ENCODE measurements at regions not wholly inside any gene's neighbourhood (a gene's known extent, or its start where the extent isn't known, plus 50 kb on each side); places are given as distances from the start of the nearest gene placed in this dataset.

DNA sequence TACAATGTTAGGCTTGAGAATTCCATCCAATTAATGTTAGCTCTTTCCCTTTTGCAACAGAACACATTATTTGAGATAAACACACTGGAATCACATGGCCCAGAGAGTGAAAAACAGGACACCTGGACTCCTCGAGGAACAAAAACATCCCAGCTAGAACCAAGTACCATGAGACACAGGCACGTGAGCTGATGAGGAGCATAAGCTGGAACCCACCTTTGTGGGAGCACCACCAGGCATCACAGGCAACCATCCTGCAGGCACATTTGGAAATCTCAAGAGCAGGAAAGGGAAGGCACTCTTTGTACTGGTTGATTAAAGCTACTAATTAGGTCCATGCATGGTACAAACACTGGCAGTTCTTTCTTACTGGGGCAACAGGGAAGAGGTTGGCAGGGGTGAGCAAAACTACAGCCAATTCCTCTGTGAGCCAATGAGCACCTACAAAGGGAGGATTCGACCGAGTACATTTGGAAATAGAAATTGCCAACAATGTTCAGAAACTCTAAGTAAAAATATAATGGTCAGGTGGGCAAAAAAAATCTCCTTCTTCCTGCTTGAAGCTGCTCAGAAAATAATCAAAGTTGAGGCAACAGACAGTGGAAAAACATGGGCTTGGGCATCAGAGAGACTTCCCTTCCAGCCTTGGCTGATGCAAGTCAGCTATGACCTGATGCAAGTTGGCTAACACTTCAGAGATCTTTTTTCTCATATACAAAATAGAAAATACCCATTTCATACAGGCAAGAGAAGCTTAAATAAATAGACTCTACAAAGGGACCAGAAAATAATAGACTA, 216.7 kb downstream of the NUAK1 start:
- Histone ChIP-seq H3K9me3 (ENCODE audit: control insufficient read depth in 2 of 2, low read length in 2 of 2) (no peaks in the 10 kb centered on the region), H3K27me3 (ENCODE audit: control insufficient read depth in 2 of 2, insufficient read depth in 2 of 2, low read length in 2 of 2) (no peaks in the 10 kb centered on the region), H3K9ac (ENCODE audit: low read depth in 1 of 2, low read length in 2 of 2) (no peak overlapping the region), H3K27ac (ENCODE audit: low read depth in 2 of 2, low read length in 2 of 2) (no peak overlapping the region), H3K4me1 (ENCODE audit: control insufficient read depth in 2 of 2, insufficient read depth in 2 of 2, low read length in 2 of 2) (no peaks in the 10 kb centered on the region), H3K36me3 (ENCODE audit: control insufficient read depth in 2 of 2, insufficient read depth in 2 of 2, low read length in 2 of 2) (no peaks in the 10 kb centered on the region), H3K4me3 (ENCODE audit: low read length in 2 of 2) (no peak overlapping the region)

DNA sequence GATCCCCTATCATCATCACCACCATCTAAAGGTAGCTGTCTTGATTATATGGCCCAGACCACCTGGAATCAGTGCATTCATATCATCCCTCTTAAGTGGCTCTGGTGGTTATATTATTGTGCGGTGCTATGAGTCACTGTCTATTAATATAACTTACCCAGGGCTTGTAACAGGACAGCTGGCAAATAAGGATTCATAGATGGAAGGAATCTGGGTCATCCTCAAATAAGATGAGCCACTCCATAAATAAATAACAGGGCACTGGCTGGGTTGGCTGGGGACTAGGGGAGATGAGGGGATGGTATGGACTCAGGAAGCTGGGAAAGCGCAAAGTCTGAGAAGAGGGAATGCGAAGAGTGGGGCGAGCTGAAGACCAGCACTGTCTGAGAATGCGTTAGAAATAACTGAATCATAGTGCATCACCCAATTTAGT, 216.1 kb downstream of the NUAK1 start:
- H3K9ac ChIP-seq (ENCODE audit: low read depth in 1 of 2, low read length in 2 of 2), result no peak overlapping the region
- no peaks in the 10 kb centered on the region for H3K4me1 ChIP-seq (ENCODE audit: control insufficient read depth in 2 of 2, insufficient read depth in 2 of 2, low read length in 2 of 2)
- no peaks in the 10 kb centered on the region for H3K36me3 ChIP-seq (ENCODE audit: control insufficient read depth in 2 of 2, insufficient read depth in 2 of 2, low read length in 2 of 2)
- H3K27ac ChIP-seq (ENCODE audit: low read depth in 2 of 2, low read length in 2 of 2), result no peak overlapping the region
- H3K9me3 ChIP-seq (ENCODE audit: control insufficient read depth in 2 of 2, low read length in 2 of 2), result no peaks in the 10 kb centered on the region
- no peak overlapping the region for H3K4me3 ChIP-seq (ENCODE audit: low read length in 2 of 2)
- H3K27me3 ChIP-seq (ENCODE audit: control insufficient read depth in 2 of 2, insufficient read depth in 2 of 2, low read length in 2 of 2), result no peaks in the 10 kb centered on the region

DNA sequence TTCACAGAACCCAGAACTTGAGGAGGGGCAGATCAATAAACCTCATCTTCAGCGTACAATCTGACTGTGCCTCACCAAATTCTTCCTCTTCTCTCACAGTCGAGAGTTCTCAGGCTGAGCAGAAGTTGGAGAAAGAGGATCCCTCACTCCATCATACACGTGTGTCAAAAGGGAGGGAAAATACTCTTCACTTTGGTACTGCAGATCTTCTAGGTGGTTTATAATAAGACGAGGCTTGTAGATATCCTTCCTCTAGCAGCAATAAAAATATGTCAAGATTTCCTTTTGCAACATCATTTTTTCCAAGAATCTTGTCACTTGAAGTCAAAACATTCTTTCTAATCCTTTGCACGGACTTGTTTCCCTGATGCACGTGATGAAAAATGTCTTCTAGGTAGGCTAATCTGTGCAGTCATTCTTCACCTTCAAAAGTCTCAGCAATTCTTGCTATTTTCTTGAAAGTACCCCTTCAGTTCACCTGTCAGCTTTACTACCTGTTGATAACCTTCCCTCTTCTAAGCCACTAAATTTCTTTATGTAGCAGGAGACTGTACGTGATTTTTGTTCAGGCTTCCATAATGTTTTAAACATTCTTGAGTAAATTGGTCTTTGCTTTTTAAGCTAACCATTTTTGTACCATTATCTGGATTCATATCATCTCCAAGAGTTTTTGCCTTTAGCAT, 214.1 kb downstream of the NUAK1 start:
- Histone ChIP-seq H3K4me1 (ENCODE audit: control insufficient read depth in 2 of 2, insufficient read depth in 2 of 2, low read length in 2 of 2) (no peaks in the 10 kb centered on the region), H3K27me3 (ENCODE audit: control insufficient read depth in 2 of 2, insufficient read depth in 2 of 2, low read length in 2 of 2) (no peaks in the 10 kb centered on the region), H3K4me3 (ENCODE audit: low read length in 2 of 2) (no peak overlapping the region), H3K27ac (ENCODE audit: low read depth in 2 of 2, low read length in 2 of 2) (no peak overlapping the region), H3K36me3 (ENCODE audit: control insufficient read depth in 2 of 2, insufficient read depth in 2 of 2, low read length in 2 of 2) (no peaks in the 10 kb centered on the region), H3K9ac (ENCODE audit: low read depth in 1 of 2, low read length in 2 of 2) (no peak overlapping the region), H3K9me3 (ENCODE audit: control insufficient read depth in 2 of 2, low read length in 2 of 2) (no peaks in the 10 kb centered on the region)

DNA sequence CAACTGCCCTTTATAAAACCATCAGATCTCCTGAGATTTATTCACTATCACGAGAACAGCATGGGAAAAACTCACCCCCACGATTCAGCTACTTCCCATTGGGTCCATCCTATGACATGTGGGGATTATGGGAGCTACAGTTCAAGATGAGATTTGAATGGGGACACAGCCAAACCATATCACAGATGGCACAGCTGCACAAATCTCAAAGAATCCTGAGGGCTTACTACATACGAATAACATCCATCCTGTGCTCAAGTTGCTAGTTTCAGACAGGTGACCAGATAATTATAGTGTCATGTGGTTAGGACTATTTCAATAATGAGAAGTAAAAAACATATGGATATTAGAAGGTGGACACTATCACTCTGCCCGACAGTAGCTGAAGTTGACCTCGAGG, 211.2 kb downstream of the NUAK1 start:
- no peak overlapping the region for H3K9ac ChIP-seq (ENCODE audit: low read depth in 1 of 2, low read length in 2 of 2)
- no peaks in the 10 kb centered on the region for H3K27me3 ChIP-seq (ENCODE audit: control insufficient read depth in 2 of 2, insufficient read depth in 2 of 2, low read length in 2 of 2)
- no peaks in the 10 kb centered on the region for H3K9me3 ChIP-seq (ENCODE audit: control insufficient read depth in 2 of 2, low read length in 2 of 2)
- H3K4me1 ChIP-seq (ENCODE audit: control insufficient read depth in 2 of 2, insufficient read depth in 2 of 2, low read length in 2 of 2), result no peaks in the 10 kb centered on the region
- no peak overlapping the region for H3K4me3 ChIP-seq (ENCODE audit: low read length in 2 of 2)
- no peaks in the 10 kb centered on the region for H3K36me3 ChIP-seq (ENCODE audit: control insufficient read depth in 2 of 2, insufficient read depth in 2 of 2, low read length in 2 of 2)
- no peak overlapping the region for H3K27ac ChIP-seq (ENCODE audit: low read depth in 2 of 2, low read length in 2 of 2)

DNA sequence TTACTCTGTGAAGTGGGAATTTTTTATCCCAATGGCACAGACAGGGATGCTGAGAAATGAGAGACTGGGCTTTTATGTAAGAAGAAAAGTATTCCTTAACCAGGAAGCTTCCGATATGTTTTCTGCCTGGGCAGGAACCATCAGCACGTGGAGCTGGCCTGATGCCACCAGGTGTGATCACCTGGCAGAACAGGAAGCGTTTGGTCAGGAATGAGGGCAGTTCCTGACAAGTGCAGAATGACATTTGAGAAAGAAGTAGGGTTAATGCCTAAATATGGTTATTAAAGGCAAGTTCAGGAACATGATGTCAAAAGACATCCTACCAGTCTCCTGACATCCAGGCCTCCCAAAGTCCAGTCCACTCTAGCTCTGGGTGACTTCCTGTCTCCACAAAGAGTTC, 210.3 kb downstream of the NUAK1 start:
- no peak overlapping the region for H3K27ac ChIP-seq (ENCODE audit: low read depth in 2 of 2, low read length in 2 of 2)

DNA sequence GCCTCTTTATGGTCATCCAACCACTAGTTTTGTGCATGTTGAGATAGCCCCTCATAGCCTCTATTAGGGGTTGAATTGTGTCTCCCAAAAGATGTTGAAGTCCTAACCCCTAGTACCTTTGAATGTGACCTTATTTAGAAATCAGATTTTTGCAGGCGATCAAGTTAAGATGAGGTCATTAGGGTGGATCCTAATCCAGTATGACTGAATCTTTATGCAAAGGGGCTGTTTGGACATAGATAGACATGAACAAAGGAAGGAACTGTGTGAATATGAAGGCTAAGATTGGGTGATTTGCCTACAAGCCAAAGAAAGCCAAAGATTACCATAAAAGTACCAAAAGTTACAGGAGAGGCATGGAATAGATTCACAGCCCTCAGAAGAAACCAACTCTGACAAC, 209.6 kb downstream of the NUAK1 start:
- no peak overlapping the region for H3K27ac ChIP-seq (ENCODE audit: low read depth in 2 of 2, low read length in 2 of 2)
- no peak overlapping the region for H3K4me3 ChIP-seq (ENCODE audit: low read length in 2 of 2)
- H3K36me3 ChIP-seq (ENCODE audit: control insufficient read depth in 2 of 2, insufficient read depth in 2 of 2, low read length in 2 of 2), result no peaks in the 10 kb centered on the region
- no peaks in the 10 kb centered on the region for H3K4me1 ChIP-seq (ENCODE audit: control insufficient read depth in 2 of 2, insufficient read depth in 2 of 2, low read length in 2 of 2)
- no peak overlapping the region for H3K9ac ChIP-seq (ENCODE audit: low read depth in 1 of 2, low read length in 2 of 2)
- no peaks in the 10 kb centered on the region for H3K9me3 ChIP-seq (ENCODE audit: control insufficient read depth in 2 of 2, low read length in 2 of 2)
- no peaks in the 10 kb centered on the region for H3K27me3 ChIP-seq (ENCODE audit: control insufficient read depth in 2 of 2, insufficient read depth in 2 of 2, low read length in 2 of 2)

More for the DNA sequence above, 210.3 kb downstream of the NUAK1 start:
- Histone ChIP-seq H3K9me3 (ENCODE audit: control insufficient read depth in 2 of 2, low read length in 2 of 2) (no peaks in the 10 kb centered on the region), H3K9ac (ENCODE audit: low read depth in 1 of 2, low read length in 2 of 2) (no peak overlapping the region), H3K4me3 (ENCODE audit: low read length in 2 of 2) (no peak overlapping the region), H3K4me1 (ENCODE audit: control insufficient read depth in 2 of 2, insufficient read depth in 2 of 2, low read length in 2 of 2) (no peaks in the 10 kb centered on the region), H3K27me3 (ENCODE audit: control insufficient read depth in 2 of 2, insufficient read depth in 2 of 2, low read length in 2 of 2) (no peaks in the 10 kb centered on the region), H3K36me3 (ENCODE audit: control insufficient read depth in 2 of 2, insufficient read depth in 2 of 2, low read length in 2 of 2) (no peaks in the 10 kb centered on the region)

DNA sequence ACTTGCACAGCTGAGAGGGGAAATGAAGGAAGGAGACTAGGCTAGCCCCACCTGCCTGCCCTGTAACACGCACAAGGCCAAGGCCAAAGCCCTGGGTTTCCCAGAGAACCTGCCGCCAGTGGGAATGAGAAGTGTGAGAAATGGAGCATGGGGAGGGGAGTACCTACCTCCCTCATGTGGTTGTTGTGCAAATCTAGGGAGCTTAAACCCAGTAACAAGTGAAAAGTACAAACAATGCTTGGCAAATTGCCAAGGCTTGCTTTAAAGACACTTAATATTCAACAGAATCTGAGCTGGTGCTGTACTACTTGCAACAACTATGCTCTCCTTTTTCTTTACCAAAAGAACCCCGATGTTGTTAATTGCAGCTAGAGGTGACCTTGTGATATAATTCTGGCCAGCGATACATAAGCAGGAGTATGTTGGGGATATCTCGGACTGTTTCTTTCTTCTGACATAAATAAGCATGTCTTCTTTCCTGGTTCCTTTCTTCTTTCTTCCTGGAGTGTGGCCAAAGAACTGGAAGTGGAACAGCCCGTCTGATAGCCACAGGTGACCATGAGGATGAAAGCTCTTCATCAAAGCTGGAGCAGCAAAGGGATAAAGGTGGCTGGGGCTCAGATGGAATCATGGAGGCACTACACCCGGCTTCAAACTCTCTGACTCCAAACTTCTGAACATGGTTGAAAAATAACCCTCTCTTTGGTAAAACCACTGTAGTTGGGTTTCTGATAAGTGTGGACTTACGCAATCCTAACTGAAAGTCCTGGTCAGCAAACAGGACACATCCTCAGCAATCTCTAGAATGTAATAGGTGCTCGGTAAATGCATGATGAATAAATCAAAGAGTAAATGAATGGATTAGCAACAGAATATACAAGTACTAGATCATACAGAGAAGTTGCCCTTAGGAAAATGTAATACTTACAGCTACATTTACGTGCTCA, 207.9 kb downstream of the NUAK1 start:
- Histone ChIP-seq H3K27ac (ENCODE audit: low read depth in 2 of 2, low read length in 2 of 2) (no peak overlapping the region), H3K4me1 (ENCODE audit: control insufficient read depth in 2 of 2, insufficient read depth in 2 of 2, low read length in 2 of 2) (no peaks in the 10 kb centered on the region), H3K27me3 (ENCODE audit: control insufficient read depth in 2 of 2, insufficient read depth in 2 of 2, low read length in 2 of 2) (no peaks in the 10 kb centered on the region), H3K9me3 (ENCODE audit: control insufficient read depth in 2 of 2, low read length in 2 of 2) (no peaks in the 10 kb centered on the region), H3K9ac (ENCODE audit: low read depth in 1 of 2, low read length in 2 of 2) (no peak overlapping the region), H3K36me3 (ENCODE audit: control insufficient read depth in 2 of 2, insufficient read depth in 2 of 2, low read length in 2 of 2) (no peaks in the 10 kb centered on the region), H3K4me3 (ENCODE audit: low read length in 2 of 2) (no peak overlapping the region)

DNA sequence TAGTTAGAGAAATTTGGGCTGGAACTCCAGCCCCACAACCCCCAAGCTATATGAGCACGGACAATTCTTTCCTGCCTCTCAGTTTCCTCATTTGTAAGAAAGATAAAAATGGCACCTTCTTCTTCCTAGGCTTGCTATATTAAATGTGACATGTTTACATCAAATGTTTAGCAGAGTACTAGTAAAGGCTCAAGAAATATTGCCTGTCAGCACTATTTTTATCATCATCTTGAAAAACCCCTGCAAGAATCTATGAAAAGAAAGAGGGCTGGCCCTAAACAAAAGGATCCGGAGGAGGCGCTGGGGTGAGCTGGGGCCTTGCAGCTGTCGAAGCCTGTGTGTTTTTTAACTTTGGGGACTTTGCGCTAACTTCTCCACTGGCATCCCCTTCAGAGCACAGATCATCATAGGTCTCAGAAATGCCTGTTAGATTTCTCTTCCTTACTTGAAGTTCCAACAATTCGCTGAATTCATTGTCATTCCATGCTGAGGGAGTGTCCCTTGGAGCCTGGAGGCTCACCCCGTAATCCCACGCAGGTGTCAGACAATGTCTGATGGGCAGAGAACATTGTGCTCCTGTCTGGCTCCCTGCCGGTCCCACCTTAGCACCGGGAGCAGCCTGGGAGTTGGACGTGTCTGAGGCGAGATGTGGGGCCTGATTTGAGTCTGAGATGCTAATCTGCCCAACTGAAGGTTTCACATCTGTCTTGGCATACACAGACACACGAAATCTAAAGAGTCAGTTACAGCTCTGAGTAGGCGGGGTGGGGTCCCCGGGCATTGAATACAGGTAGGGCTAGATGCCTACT, 206.8 kb downstream of the NUAK1 start:
- H3K36me3 ChIP-seq (ENCODE audit: control insufficient read depth in 2 of 2, insufficient read depth in 2 of 2, low read length in 2 of 2), result no peaks in the 10 kb centered on the region
- H3K4me1 ChIP-seq (ENCODE audit: control insufficient read depth in 2 of 2, insufficient read depth in 2 of 2, low read length in 2 of 2), result no peaks in the 10 kb centered on the region
- no peak overlapping the region for H3K27ac ChIP-seq (ENCODE audit: low read depth in 2 of 2, low read length in 2 of 2)
- H3K9me3 ChIP-seq (ENCODE audit: control insufficient read depth in 2 of 2, low read length in 2 of 2), result no peaks in the 10 kb centered on the region
- no peak overlapping the region for H3K4me3 ChIP-seq (ENCODE audit: low read length in 2 of 2)
- no peaks in the 10 kb centered on the region for H3K27me3 ChIP-seq (ENCODE audit: control insufficient read depth in 2 of 2, insufficient read depth in 2 of 2, low read length in 2 of 2)
- no peak overlapping the region for H3K9ac ChIP-seq (ENCODE audit: low read depth in 1 of 2, low read length in 2 of 2)

DNA sequence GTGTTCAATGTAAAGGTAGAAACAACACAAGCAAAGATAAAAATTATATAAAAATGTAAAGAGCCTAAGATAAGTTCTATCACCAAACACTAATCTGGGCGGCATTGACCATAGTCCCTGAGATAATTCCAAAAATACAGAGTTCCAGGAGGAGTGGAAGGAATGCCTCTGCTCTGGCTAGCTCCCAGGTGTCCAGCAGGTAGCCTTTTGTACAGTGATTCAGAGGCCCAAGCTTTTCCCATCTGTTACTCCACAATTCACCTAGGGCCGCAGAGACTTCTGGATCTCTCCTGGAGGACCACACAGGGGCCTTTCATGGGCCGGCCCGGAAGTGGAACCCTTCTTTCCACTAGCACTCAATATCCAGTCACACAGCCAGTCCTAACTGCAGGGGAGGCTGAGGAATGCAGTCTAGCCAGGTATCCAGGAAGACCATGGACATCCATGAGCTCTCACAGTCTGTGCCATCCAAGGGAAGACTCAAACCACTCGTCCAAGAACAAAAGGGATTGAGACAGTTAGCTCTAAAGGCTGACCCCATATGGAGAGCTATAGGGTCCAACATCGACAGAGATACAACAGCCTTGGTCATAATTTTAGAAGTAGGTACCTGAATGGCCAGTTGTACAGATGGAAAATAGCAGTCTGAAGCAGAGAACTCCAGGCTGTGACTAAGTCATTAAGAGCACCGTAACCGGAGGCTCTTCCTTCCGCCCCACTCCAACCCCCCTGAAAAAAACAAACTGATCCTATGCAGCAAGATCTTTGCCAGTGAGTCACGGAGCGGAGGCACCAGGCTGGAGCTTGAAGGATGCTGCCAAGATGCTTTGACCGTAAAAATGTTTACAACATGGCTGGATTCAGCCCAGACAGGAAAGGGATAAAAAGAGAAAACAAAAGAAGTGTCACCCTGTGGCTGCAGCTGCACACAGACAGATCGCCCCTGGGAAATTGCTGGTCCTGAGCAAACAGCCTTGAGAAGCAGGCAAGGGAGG, 204.8 kb downstream of the NUAK1 start:
- Histone ChIP-seq H3K9me3 (ENCODE audit: control insufficient read depth in 2 of 2, low read length in 2 of 2) (no peaks in the 10 kb centered on the region), H3K9ac (ENCODE audit: low read depth in 1 of 2, low read length in 2 of 2) (no peak overlapping the region), H3K27ac (ENCODE audit: low read depth in 2 of 2, low read length in 2 of 2) (no peak overlapping the region), H3K27me3 (ENCODE audit: control insufficient read depth in 2 of 2, insufficient read depth in 2 of 2, low read length in 2 of 2) (no peaks in the 10 kb centered on the region), H3K4me1 (ENCODE audit: control insufficient read depth in 2 of 2, insufficient read depth in 2 of 2, low read length in 2 of 2) (no peaks in the 10 kb centered on the region), H3K4me3 (ENCODE audit: low read length in 2 of 2) (no peak overlapping the region), H3K36me3 (ENCODE audit: control insufficient read depth in 2 of 2, insufficient read depth in 2 of 2, low read length in 2 of 2) (no peaks in the 10 kb centered on the region)

Data from mucosa of rectum (tissue), 2 donors.